ENCODE measurements at regions not wholly inside any gene's neighbourhood (a gene's known extent, or its start where the extent isn't known, plus 50 kb on each side); places are given as distances from the start of the nearest gene placed in this dataset.

DNA sequence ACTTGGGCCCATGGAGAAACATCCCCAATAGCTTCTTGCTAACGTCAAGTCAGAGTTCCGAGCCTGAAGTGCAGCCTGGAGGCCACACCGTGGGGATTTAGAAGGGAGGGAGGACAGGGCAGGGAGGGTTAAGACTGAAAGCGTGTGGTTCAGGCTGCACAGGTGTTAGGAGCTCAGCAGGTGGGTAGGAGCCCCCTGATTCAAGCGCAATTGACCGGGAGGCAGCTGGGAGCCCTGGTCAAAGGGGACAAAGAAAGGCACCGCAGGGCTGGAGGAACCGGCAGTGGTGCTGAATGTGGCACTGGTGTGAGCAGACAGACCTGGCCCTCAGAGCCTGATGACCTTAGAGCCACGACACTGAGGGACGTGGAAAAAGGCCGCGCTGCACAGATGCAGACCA is 149.6 kb downstream of the TMEM18 start:
- ChIA-PET POLR2A (ENCODE audit: unreplicated experiment) (no interaction called here), CTCF (no interaction called here)
- no peaks in the 10 kb centered on the region; the same call in 1 of the 2 replicates for H3F3A ChIP-seq (ENCODE audit: insufficient read depth, low read depth)
- H3K4me3 ChIP-seq: no peak overlapping the region
- peaks cover 14% of the 10 kb centered on the region for H3K4me1 ChIP-seq (replicated peaks; ENCODE audit: insufficient read depth)
- H3K9me3 ChIP-seq (ENCODE audit: insufficient read depth, low read depth): no peaks in the 10 kb centered on the region
- no peaks in the 10 kb centered on the region for H3K9me2 ChIP-seq (ENCODE audit: insufficient read depth)
- no peak for DNase-seq
- BruUV-seq (replicated peaks): no TSS peak
- no peak overlapping the region for H3K4me2 ChIP-seq
- intact Hi-C loops (cut with micrococcal nuclease; ENCODE audit: unreplicated experiment): no loop called here
- no peaks in the 10 kb centered on the region for H3K36me3 ChIP-seq (ENCODE audit: low read depth)
- no peak overlapping the region for H3K27ac ChIP-seq
- TF ChIP-seq EZH2 (IDR thresholded peaks at IDR 0.05; ENCODE audit: low read depth) (no peak), CTCF (conservative IDR thresholded peaks at IDR 0.05) (no peak)
- H4K20me1 ChIP-seq (ENCODE audit: insufficient read depth): no peaks in the 10 kb centered on the region
- peaks cover 13% of the 10 kb centered on the region; the same call in 1 of the 2 replicates for H3K27me3 ChIP-seq (ENCODE audit: insufficient read depth, low read depth)
- H2AFZ ChIP-seq: no peak overlapping the region
- H3K79me2 ChIP-seq (ENCODE audit: low read depth): no peaks in the 10 kb centered on the region

DNA sequence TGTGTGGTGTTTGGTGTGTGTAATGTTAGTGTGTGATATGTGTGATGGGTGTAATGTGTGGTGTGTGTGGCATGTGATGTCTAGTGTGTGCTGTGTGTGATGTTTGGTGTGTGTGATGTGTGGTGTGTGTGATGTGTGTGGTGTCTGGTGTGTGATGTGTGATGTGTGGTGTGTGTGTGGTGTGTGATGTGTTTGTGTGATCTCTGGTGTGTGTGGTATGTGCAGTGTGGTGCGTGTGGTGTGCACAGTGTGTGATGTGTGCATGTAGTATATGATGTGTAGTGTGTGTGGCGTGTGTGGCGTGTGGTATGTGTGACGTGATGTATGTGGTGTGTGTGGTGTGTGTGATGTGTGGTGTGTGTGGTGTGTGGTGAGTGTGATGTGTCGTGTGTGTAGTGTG is 150.3 kb downstream of the TMEM18 start:
- Histone ChIP-seq H2AFZ (no peak overlapping the region), H3K9me2 (ENCODE audit: insufficient read depth) (no peaks in the 10 kb centered on the region), H3K4me2 (no peak overlapping the region), H3K4me3 (no peak overlapping the region), H3F3A (ENCODE audit: insufficient read depth, low read depth) (no peaks in the 10 kb centered on the region; the same call in 1 of the 2 replicates), H3K9me3 (ENCODE audit: insufficient read depth, low read depth) (no peaks in the 10 kb centered on the region), H4K20me1 (ENCODE audit: insufficient read depth) (no peaks in the 10 kb centered on the region), H3K27me3 (ENCODE audit: insufficient read depth, low read depth) (peaks cover 19% of the 10 kb centered on the region), H3K36me3 (ENCODE audit: low read depth) (no peaks in the 10 kb centered on the region), H3K27ac (no peak overlapping the region), H3K4me1 (replicated peaks; ENCODE audit: insufficient read depth) (peaks cover 14% of the 10 kb centered on the region), H3K79me2 (ENCODE audit: low read depth) (no peaks in the 10 kb centered on the region)
- intact Hi-C loops (cut with micrococcal nuclease; ENCODE audit: unreplicated experiment): no loop called here
- ChIA-PET CTCF (interaction anchor here (0.6 kb wide), 1 partner anchor 45 kb away, joined by 8 read pairs; no protein-coding TSS in a partner anchor), POLR2A (ENCODE audit: unreplicated experiment) (no interaction called here)
- TF ChIP-seq CTCF (conservative IDR thresholded peaks at IDR 0.05) (no peak), EZH2 (IDR thresholded peaks at IDR 0.05; ENCODE audit: low read depth) (no peak)
- no TSS peak for BruUV-seq (replicated peaks)
- no peak for DNase-seq

GRCh38 chr2:525611-526010 is 151.6 kb downstream of the TMEM18 start:
- intact Hi-C loops (cut with micrococcal nuclease; ENCODE audit: unreplicated experiment): no loop called here
- no TSS peak for BruUV-seq (replicated peaks)

GRCh38 chr2:525021-525420 is 152.2 kb downstream of the TMEM18 start:
- no peak overlapping the region for H3K4me3 ChIP-seq

More at GRCh38 chr2:525611-526010, 151.6 kb downstream of the TMEM18 start:
- no peak for TF ChIP-seq EZH2 (IDR thresholded peaks at IDR 0.05; ENCODE audit: low read depth)
- ChIA-PET CTCF (no interaction called here), POLR2A (ENCODE audit: unreplicated experiment) (no interaction called here)
- peaks cover 27% of the 10 kb centered on the region for H3K27me3 ChIP-seq (ENCODE audit: insufficient read depth, low read depth)
- H3K4me1 ChIP-seq (replicated peaks; ENCODE audit: insufficient read depth): peaks cover 14% of the 10 kb centered on the region
- DNase-seq: no peak
- H3K9me2 ChIP-seq (ENCODE audit: insufficient read depth): no peaks in the 10 kb centered on the region
- no peaks in the 10 kb centered on the region for H4K20me1 ChIP-seq (ENCODE audit: insufficient read depth)
- no peak overlapping the region for H3K27ac ChIP-seq
- no peaks in the 10 kb centered on the region for H3K36me3 ChIP-seq (ENCODE audit: low read depth)
- H3K79me2 ChIP-seq (ENCODE audit: low read depth): no peaks in the 10 kb centered on the region
- H3F3A ChIP-seq (ENCODE audit: insufficient read depth, low read depth): no peaks in the 10 kb centered on the region; the same call in 1 of the 2 replicates
- H3K4me2 ChIP-seq: no peak overlapping the region
- H3K4me3 ChIP-seq: no peak overlapping the region
- no peak overlapping the region for H2AFZ ChIP-seq
- H3K9me3 ChIP-seq (ENCODE audit: insufficient read depth, low read depth): no peaks in the 10 kb centered on the region

More at GRCh38 chr2:525021-525420, 152.2 kb downstream of the TMEM18 start:
- intact Hi-C loops (cut with micrococcal nuclease; ENCODE audit: unreplicated experiment): no loop called here
- Histone ChIP-seq H3K27me3 (ENCODE audit: insufficient read depth, low read depth) (peaks cover 27% of the 10 kb centered on the region), H2AFZ (no peak overlapping the region), H3K4me2 (no peak overlapping the region), H3K9me3 (ENCODE audit: insufficient read depth, low read depth) (no peaks in the 10 kb centered on the region), H3K27ac (no peak overlapping the region), H3F3A (ENCODE audit: insufficient read depth, low read depth) (no peaks in the 10 kb centered on the region; the same call in 1 of the 2 replicates), H3K36me3 (ENCODE audit: low read depth) (no peaks in the 10 kb centered on the region), H4K20me1 (ENCODE audit: insufficient read depth) (no peaks in the 10 kb centered on the region), H3K9me2 (ENCODE audit: insufficient read depth) (no peaks in the 10 kb centered on the region), H3K4me1 (replicated peaks; ENCODE audit: insufficient read depth) (peaks cover 14% of the 10 kb centered on the region), H3K79me2 (ENCODE audit: low read depth) (no peaks in the 10 kb centered on the region)
- TF ChIP-seq CTCF (conservative IDR thresholded peaks at IDR 0.05): no peak
- no peak for TF ChIP-seq EZH2 (IDR thresholded peaks at IDR 0.05; ENCODE audit: low read depth)
- no peak for DNase-seq
- ChIA-PET POLR2A (ENCODE audit: unreplicated experiment) (no interaction called here), CTCF (no interaction called here)
- BruUV-seq (replicated peaks): no TSS peak
